ENCODE measurements at regions not wholly inside any gene's neighbourhood (a gene's known extent, or its start where the extent isn't known, plus 50 kb on each side); places are given as distances from the start of the nearest gene placed in this dataset.

- H3K9me3 ChIP-seq (ENCODE audit: insufficient read depth, low read length): no peaks in the 10 kb centered on the region
- H4K20me1 ChIP-seq (ENCODE audit: insufficient read depth, low read length): no peaks in the 10 kb centered on the region
- no peaks in the 10 kb centered on the region for H3K79me2 ChIP-seq (ENCODE audit: low read length)
- no peak overlapping the region for H3K27ac ChIP-seq (ENCODE audit: low read length)
- H3K27me3 ChIP-seq (ENCODE audit: low read depth, low read length): no peaks in the 10 kb centered on the region
- H3K36me3 ChIP-seq (replicated peaks; ENCODE audit: low read depth, low read length): no peaks in the 10 kb centered on the region
- H3K9ac ChIP-seq (ENCODE audit: low read length): no peak overlapping the region
- no peak overlapping the region for H3K4me3 ChIP-seq (ENCODE audit: low read length)
- H3K4me2 ChIP-seq (ENCODE audit: low read length): no peak overlapping the region
- H2AFZ ChIP-seq (ENCODE audit: low read depth, low read length): no peak overlapping the region
- H3K4me1 ChIP-seq (ENCODE audit: low read length): no peaks in the 10 kb centered on the region
- TF ChIP-seq EZH2phosphoT487 (IDR thresholded peaks at IDR 0.05; ENCODE audit: low read depth) (no peak), CTCF (IDR thresholded peaks at IDR 0.05; ENCODE audit: low read depth, low read length) (no peak)
These were observed 959.1 kb upstream of the SLC10A2 start for GRCh38 chr13:104025303-104025702.

- Histone ChIP-seq H3K4me2 (ENCODE audit: low read length) (no peak overlapping the region), H4K20me1 (ENCODE audit: insufficient read depth, low read length) (no peaks in the 10 kb centered on the region), H3K4me3 (ENCODE audit: low read length) (no peak overlapping the region), H3K9me3 (ENCODE audit: insufficient read depth, low read length) (no peaks in the 10 kb centered on the region; the same call in 1 of the 2 replicates), H3K27me3 (ENCODE audit: low read depth, low read length) (no peaks in the 10 kb centered on the region), H3K9ac (ENCODE audit: low read length) (no peak overlapping the region), H3K79me2 (ENCODE audit: low read length) (no peaks in the 10 kb centered on the region), H2AFZ (ENCODE audit: low read depth, low read length) (no peak overlapping the region), H3K27ac (ENCODE audit: low read length) (no peak overlapping the region), H3K4me1 (ENCODE audit: low read length) (no peaks in the 10 kb centered on the region), H3K36me3 (replicated peaks; ENCODE audit: low read depth, low read length) (no peaks in the 10 kb centered on the region)
- no peak for TF ChIP-seq CTCF (IDR thresholded peaks at IDR 0.05; ENCODE audit: low read depth, low read length)
- no peak for TF ChIP-seq EZH2phosphoT487 (IDR thresholded peaks at IDR 0.05; ENCODE audit: low read depth)
These were observed 958.4 kb upstream of the SLC10A2 start for GRCh38 chr13:104024416-104025170.

- Histone ChIP-seq H3K4me2 (ENCODE audit: low read length) (no peak overlapping the region), H3K27ac (ENCODE audit: low read length) (no peak overlapping the region), H2AFZ (ENCODE audit: low read depth, low read length) (no peak overlapping the region), H3K27me3 (ENCODE audit: low read depth, low read length) (no peaks in the 10 kb centered on the region), H3K9ac (ENCODE audit: low read length) (no peak overlapping the region), H4K20me1 (ENCODE audit: insufficient read depth, low read length) (no peaks in the 10 kb centered on the region), H3K4me3 (ENCODE audit: low read length) (no peak overlapping the region), H3K36me3 (replicated peaks; ENCODE audit: low read depth, low read length) (no peaks in the 10 kb centered on the region), H3K79me2 (ENCODE audit: low read length) (no peaks in the 10 kb centered on the region), H3K4me1 (ENCODE audit: low read length) (no peaks in the 10 kb centered on the region), H3K9me3 (ENCODE audit: insufficient read depth, low read length) (no peaks in the 10 kb centered on the region; the same call in 1 of the 2 replicates)
- no peak for TF ChIP-seq EZH2phosphoT487 (IDR thresholded peaks at IDR 0.05; ENCODE audit: low read depth)
- TF ChIP-seq CTCF (IDR thresholded peaks at IDR 0.05; ENCODE audit: low read depth, low read length): no peak
These were observed 955.7 kb upstream of the SLC10A2 start for GRCh38 chr13:104021806-104022397.

GRCh38 chr13:104017317-104017716, 951.1 kb upstream of the SLC10A2 start:
- no peak overlapping the region for H3K9ac ChIP-seq (ENCODE audit: low read length)
- no peaks in the 10 kb centered on the region for H3K27me3 ChIP-seq (ENCODE audit: low read depth, low read length)
- no peaks in the 10 kb centered on the region for H4K20me1 ChIP-seq (ENCODE audit: insufficient read depth, low read length)
- H2AFZ ChIP-seq (ENCODE audit: low read depth, low read length): no peak overlapping the region
- H3K4me2 ChIP-seq (ENCODE audit: low read length): no peak overlapping the region
- no peaks in the 10 kb centered on the region for H3K4me1 ChIP-seq (ENCODE audit: low read length)
- no peak overlapping the region for H3K4me3 ChIP-seq (ENCODE audit: low read length)
- TF ChIP-seq EZH2phosphoT487 (IDR thresholded peaks at IDR 0.05; ENCODE audit: low read depth): no peak
- TF ChIP-seq CTCF (IDR thresholded peaks at IDR 0.05; ENCODE audit: low read depth, low read length): no peak
- H3K36me3 ChIP-seq (replicated peaks; ENCODE audit: low read depth, low read length): no peaks in the 10 kb centered on the region
- H3K79me2 ChIP-seq (ENCODE audit: low read length): no peaks in the 10 kb centered on the region
- no peak overlapping the region for H3K27ac ChIP-seq (ENCODE audit: low read length)
- no peaks in the 10 kb centered on the region; the same call in 1 of the 2 replicates for H3K9me3 ChIP-seq (ENCODE audit: insufficient read depth, low read length)

Measured in OCI-LY3 (cell line).